LNCaP clone FGC (cell line): ENCODE measurements at regions not wholly inside any gene's neighbourhood (a gene's known extent, or its start where the extent isn't known, plus 50 kb on each side); places are given as distances from the start of the nearest gene placed in this dataset.

Experiments
- DNase-seq: peaks from one replicate; pipeline ENCODE4 v3.0.0-alpha.2; 2011; ENCODE audit warnings: low read depth
- H3K4me3 ChIP-seq: 2 replicates; pipeline ENCODE4 v1.5.1; 2011; ENCODE audit warnings: mild to moderate bottlenecking, low read depth, low read length, control low read depth
- CTCF ChIP-seq: IDR thresholded peaks from 2 replicates; pipeline ENCODE4 v1.5.1; 2012; ENCODE audit warnings: mild to moderate bottlenecking; ENCODE audit not compliant: control insufficient read depth, insufficient read depth; ENCODE audit errors: extremely low read depth

DNA sequence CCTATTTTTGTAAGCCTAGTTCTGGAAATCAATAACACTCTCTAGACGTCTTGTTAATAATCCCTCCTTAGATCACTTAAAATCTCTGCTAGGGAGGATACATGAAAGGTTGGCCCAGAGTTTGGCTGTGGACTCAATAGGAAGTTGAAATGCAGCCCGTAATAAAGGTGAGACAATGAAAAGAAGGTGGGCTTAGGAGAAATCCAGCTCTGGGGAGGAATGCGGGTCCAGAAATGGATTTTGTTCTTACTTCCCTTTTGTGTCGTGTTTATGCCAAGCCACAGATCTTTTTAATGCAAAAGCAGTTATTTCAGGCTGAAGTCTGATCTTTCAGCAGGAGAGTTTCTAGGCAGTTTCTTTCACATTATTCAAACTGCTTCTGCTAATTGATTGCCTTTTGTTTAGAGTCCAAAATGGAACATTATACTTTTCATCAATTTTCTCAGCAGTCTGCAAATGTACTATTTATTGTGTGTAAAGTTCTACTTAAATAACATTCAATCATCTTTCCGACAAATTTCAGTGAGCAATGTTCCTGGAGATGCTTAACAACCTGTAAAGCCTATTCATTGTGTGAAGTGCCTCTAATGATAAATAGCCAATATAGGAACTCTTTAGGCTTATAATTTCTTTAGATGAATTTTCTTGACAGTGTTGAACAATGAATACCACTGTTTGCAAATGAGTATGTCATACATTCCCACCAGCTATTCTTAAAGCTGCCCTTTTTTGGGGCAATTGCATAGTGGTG, 252.9 kb upstream of the KRR1 start:
- no peak for DNase-seq
- no peak overlapping the region for H3K4me3 ChIP-seq
- no peak for TF ChIP-seq CTCF

DNA sequence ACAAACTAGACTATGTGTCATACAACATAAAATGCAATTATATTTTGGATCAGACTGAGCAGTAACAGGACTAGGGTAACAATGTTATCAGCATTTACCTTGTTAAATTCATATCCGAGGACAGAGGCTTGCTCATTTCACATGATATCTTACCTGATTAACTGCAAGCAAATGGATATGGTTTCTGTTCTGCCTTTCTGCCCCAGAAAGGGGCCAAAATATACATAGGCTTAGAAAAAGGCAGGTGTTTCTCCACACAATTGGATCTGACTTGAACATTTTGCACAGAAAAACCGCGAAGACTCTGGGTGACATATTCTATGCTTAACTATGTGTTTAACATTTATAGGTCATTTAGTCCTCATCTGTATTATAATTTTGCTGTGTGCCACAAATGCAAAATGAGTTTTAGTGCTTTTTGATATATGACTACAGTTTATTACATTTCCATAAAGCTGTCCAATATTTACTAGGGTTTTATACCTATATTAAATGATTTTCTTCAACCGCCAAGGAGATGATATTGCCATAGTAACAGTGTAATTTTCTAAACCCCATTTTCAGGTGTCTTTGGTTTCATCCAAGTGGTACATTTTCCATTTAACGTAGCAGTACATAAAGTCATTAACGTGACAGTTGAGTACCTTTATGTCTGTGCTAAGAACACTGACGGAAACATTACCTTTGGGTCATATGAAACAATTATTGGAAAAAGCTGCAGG, 249.3 kb upstream of the KRR1 start:
- no peak for TF ChIP-seq CTCF
- no peak for DNase-seq
- H3K4me3 ChIP-seq = no peak overlapping the region

GRCh38 chr12:75759842-75760572, 248.6 kb upstream of the KRR1 start:
- no peak for DNase-seq
- no peak for TF ChIP-seq CTCF
- no peak overlapping the region for H3K4me3 ChIP-seq

DNA sequence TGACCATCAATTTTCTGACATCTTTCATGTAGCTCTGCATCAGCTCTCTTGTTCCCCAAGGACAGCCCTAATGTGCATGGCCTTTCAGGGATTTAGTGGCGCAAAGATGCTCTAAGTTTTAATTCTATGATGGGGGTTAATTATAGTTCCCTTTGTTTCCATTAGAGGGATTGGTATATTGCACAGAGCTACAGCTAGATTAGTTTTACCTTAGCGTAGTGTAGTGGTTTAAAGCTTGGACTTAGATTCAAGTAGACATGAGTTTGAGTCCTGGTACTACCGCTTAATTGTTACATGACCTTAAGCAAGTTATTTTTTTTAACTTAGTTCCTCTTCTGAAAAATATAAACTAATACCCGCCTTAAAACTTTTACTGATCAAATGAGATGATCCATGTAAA, 247.8 kb upstream of the KRR1 start:
- no peak for DNase-seq
- TF ChIP-seq CTCF = no peak
- H3K4me3 ChIP-seq = no peak overlapping the region

- H3K4me3 ChIP-seq = no peak overlapping the region
- no peak for DNase-seq
- TF ChIP-seq CTCF = no peak
These were observed 245.4 kb upstream of the KRR1 start for GRCh38 chr12:75756771-75757170.

DNA sequence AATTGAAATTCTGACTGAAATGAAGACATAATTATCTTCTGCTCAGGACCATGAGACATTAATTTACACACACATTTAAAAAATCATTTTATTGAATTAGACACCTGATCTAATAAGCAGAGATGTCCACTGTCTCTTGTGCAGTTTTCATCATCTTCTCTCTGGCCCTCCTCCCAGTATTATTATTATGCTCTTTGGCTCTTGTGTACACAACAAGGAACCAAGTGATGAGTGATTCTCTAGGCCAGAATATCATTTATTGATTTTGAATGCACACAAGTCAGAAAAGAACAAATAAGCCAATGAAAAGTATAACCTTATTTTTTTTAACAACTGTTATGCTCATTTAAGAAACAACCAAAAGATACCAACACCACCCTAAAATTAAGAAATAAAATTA, 244.7 kb upstream of the KRR1 start:
- TF ChIP-seq CTCF = no peak
- no peak overlapping the region for H3K4me3 ChIP-seq
- DNase-seq = peak; percentile 57

GRCh38 chr12:75754698-75755097, 243.3 kb upstream of the KRR1 start:
- DNase-seq = no peak
- no peak overlapping the region for H3K4me3 ChIP-seq
- no peak for TF ChIP-seq CTCF
